ENCODE measurements at regions not wholly inside any gene's neighbourhood (a gene's known extent, or its start where the extent isn't known, plus 50 kb on each side); places are given as distances from the start of the nearest gene placed in this dataset.

- TF ChIP-seq SRF (IDR thresholded peaks at IDR 0.05; ENCODE audit: low read depth in 2 of 2, low read length in 2 of 2) = no peak
- no peak for TF ChIP-seq HDAC6 (IDR thresholded peaks at IDR 0.05; ENCODE audit: unreplicated experiment)
- no peak for TF ChIP-seq MLLT1 (IDR thresholded peaks at IDR 0.05)
- no peak for TF ChIP-seq ZNF592 (IDR thresholded peaks at IDR 0.05)
- no peak for TF ChIP-seq ZBTB4 (CRISPR knock-in tag; IDR thresholded peaks at IDR 0.05)
- TF ChIP-seq RAD21 (IDR thresholded peaks at IDR 0.05; ENCODE audit: insufficient read depth, low read depth, low read length) = no peak
- no peak for TF ChIP-seq ASH2L (IDR thresholded peaks at IDR 0.05; ENCODE audit: borderline replicate concordance, low read depth)
- no peak for TF ChIP-seq TCF7 (IDR thresholded peaks at IDR 0.05; ENCODE audit: borderline replicate concordance)
- no peak for TF ChIP-seq TCF12 (IDR thresholded peaks at IDR 0.05; ENCODE audit: low read depth, low read length)
- TF ChIP-seq PKNOX1 (IDR thresholded peaks at IDR 0.05) = no peak
- TF ChIP-seq ESRRA (IDR thresholded peaks at IDR 0.05; ENCODE audit: low read length) = no peak
- TF ChIP-seq BMI1 (IDR thresholded peaks at IDR 0.05; ENCODE audit: borderline replicate concordance) = no peak
Observed at GRCh38 chr22:44574640-44575380, 76.8 kb upstream of the RTL6 start (continued).
